GM21423 (cell line): ENCODE measurements at regions not wholly inside any gene's neighbourhood (a gene's known extent, or its start where the extent isn't known, plus 50 kb on each side); places are given as distances from the start of the nearest gene placed in this dataset.
"Not testable (repeated sequence)": the region's sequence is repeated elsewhere in the genome, so short reads cannot be mapped to it uniquely, and the experiment has no call there.

Experiments
- ATAC-seq: cut with Tn5 transposase; IDR thresholded peaks from one replicate; pipeline ENCODE4 v1.9.1; 2021; ENCODE audit warnings: mild to moderate bottlenecking, moderate library complexity; ENCODE audit not compliant: unreplicated experiment

DNA sequence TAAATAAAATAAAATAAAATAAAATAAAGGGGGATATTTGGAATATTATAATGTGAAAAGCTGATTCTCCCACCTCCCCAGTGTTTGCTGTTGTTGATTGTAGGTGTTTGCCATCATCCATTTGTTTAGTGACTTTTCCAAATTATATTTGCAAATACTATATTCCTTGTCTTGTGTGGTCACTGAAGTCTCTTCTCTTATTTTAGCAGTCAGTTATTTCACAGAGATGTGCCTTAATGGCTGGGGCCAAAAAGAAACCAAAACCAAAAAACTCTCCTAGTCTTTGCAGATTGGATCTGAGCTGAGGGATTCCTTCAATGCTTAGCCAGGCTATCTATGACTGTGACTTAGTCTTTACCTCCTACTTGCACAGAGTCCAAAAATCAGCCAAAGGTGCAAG, 70.9 kb upstream of the ZNF169 start:
- ATAC-seq = no peak

DNA sequence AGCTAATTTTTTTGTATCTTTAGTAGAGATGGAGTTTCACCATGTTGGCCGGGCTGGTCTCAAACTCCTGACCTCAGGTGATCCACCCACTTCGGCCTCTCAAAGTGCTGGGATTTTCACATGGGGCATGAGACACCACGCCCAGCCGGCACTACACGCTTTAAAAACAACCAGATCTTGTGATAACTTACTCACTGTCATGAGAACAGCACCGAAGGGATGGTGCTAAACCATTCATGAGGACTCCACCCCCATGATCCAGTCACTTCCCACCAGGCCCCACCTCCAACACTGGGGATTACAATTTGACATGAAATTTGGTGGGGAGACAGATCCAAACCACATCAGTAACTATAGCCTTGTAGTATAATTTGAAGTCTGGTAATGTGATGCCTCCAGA, 67.4 kb upstream of the ZNF169 start:
- not testable (repeated sequence) for ATAC-seq

DNA sequence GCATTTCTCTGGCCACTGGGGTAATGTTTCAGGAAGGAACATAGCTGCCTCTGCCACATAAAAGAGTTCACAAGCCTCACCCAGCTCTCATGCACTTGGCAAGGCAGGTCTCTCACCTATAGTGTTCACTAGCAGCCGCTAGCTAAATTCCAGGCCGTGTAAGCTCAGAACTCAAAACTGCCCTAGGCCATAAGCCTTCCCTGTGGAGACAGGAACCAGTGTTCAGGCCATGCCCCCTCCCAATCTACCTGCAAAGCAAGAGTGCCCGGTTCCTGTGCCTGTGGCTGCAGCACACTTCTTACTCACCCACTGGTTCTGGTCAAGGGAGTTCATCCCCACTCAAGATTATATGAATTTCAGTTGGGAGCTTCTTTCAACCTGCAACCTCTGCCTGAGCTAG, 60.7 kb upstream of the ZNF169 start:
- no peak for ATAC-seq

DNA sequence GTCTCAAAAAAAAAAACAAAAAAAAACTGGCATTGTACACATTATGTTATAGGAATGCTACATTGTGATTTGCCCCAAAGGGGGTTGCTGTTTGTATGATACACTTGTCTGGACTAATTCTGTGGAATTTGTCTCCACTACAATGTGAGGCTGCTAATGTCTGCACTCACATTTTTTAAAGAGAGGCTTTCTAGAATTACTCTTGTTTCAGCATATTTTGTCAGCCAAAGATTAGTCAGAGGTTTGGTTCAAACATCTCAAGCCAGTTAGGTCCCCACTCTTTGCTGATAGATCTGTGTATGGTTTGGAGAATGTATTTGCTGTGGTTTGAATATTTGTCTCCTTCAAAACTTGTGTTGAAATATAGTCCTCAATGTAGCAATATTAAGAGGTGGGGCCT, 59.3 kb upstream of the ZNF169 start:
- no peak for ATAC-seq

DNA sequence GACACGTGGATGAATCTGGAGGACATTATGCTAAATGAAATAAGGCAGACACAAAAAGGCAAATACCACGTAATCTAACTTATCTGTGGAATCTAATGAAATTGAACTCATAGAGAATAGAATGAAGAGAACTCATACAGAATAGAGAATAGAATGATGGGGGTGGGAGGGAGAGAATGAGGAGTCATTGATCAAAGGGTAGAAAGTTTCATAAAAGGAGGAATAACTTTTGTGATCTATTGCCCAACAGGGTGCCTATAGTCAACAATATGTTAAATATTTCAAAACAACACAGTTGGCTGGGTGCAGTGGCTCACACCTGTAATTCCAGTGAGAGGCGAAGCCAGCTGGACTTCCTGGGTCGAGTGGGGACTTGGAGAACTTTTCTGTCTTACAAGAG, 54.9 kb upstream of the ZNF169 start:
- ATAC-seq = no peak

DNA sequence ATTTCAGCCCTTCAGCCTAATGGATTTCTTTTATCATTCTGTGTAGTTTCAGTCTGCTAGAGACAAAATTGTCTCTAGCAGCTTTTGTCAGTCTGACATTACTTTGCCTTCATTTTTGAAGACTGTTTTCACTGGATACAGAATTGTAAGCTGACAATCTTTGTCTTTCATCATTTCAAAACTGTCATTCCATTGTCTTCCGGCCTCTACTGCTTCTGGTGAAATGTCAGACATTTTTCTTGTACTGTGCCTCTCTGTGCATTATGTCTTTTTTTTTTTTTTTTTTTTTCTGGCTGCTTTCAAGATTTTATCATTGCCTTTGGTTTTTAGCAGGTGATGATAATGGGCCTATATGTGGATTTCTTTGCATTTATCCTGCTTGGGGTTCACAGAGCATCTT, 51.3 kb upstream of the ZNF169 start:
- no peak for ATAC-seq
